BJ (cell line): ENCODE measurements at regions not wholly inside any gene's neighbourhood (a gene's known extent, or its start where the extent isn't known, plus 50 kb on each side); places are given as distances from the start of the nearest gene placed in this dataset.

Source experiments
- CTCF ChIA-PET: fragments of 350-600 bp; formaldehyde crosslinking; extraction: SDS; loops from one replicate; lab custom pipeline; 2021; ENCODE audit warnings: antibody characterized with exemption, inconsistent platforms; lab: Yijun Ruan, JAX
- POLR2A ChIA-PET: fragments of 300-600 bp; sonication (Branson Sonifier 250); formaldehyde crosslinking; extraction: SDS; loops from one replicate; lab custom pipeline; 2021; ENCODE audit warnings: antibody characterized with exemption; lab: Charles Lee
- DNase-seq: peaks from one replicate; pipeline ENCODE4 v3.0.0-alpha.2; 2011; ENCODE audit warnings: low read depth
- H3K27me3 ChIP-seq: 2 replicates; pipeline ENCODE4 v1.6.0; 2011; ENCODE audit warnings: low read length; ENCODE audit not compliant: control insufficient read depth, insufficient read depth
- H3K36me3 ChIP-seq: 2 replicates; pipeline ENCODE4 v1.5.1; 2011; ENCODE audit warnings: low read length; ENCODE audit not compliant: control insufficient read depth, insufficient read depth
- H3K4me3 ChIP-seq: 2 replicates; pipeline ENCODE4 v1.5.1; 2011; ENCODE audit warnings: low read depth, mild to moderate bottlenecking, control low read depth, low read length
- CTCF ChIP-seq: IDR thresholded peaks from 2 replicates; pipeline ENCODE4 v1.5.1; 2011; ENCODE audit warnings: low read depth, mild to moderate bottlenecking, control low read depth, inconsistent platforms, low read length, moderate library complexity; ENCODE audit not compliant: insufficient read depth

- H3K36me3 ChIP-seq: no peaks in the 10 kb centered on the region
- POLR2A ChIA-PET: no interaction called here
- no peak for TF ChIP-seq CTCF
- H3K27me3 ChIP-seq: no peaks in the 10 kb centered on the region; the same call in 1 of the 2 replicates
- CTCF ChIA-PET: no interaction called here
- no peak overlapping the region for H3K4me3 ChIP-seq
- no peak for DNase-seq
Measured at GRCh38 chr3:40992023-40992422, 207.3 kb upstream of the CTNNB1 start.

- ChIA-PET POLR2A (no interaction called here), CTCF (interaction anchor here (0.8 kb wide), 1 partner anchor 55 kb away, joined by 3 read pairs; no protein-coding TSS in a partner anchor)
- DNase-seq: no peak
- no peak overlapping the region for H3K4me3 ChIP-seq
- H3K36me3 ChIP-seq: no peaks in the 10 kb centered on the region
- no peaks in the 10 kb centered on the region; the same call in 1 of the 2 replicates for H3K27me3 ChIP-seq
- TF ChIP-seq CTCF: no peak
Measured at GRCh38 chr3:40994611-40995010, 204.7 kb upstream of the CTNNB1 start.

GRCh38 chr3:40995271-40995670 lies 204.0 kb upstream of the CTNNB1 start:
- POLR2A ChIA-PET: no interaction called here
- Histone ChIP-seq H3K27me3 (no peaks in the 10 kb centered on the region; the same call in 1 of the 2 replicates), H3K36me3 (no peaks in the 10 kb centered on the region), H3K4me3 (no peak overlapping the region)
- TF ChIP-seq CTCF: no peak
- CTCF ChIA-PET: interaction anchor here (0.8 kb wide), 1 partner anchor 56 kb away, joined by 3 read pairs; no protein-coding TSS in a partner anchor
- no peak for DNase-seq

- H3K36me3 ChIP-seq: no peaks in the 10 kb centered on the region
- no peak for TF ChIP-seq CTCF
- no peaks in the 10 kb centered on the region; the same call in 1 of the 2 replicates for H3K27me3 ChIP-seq
- DNase-seq: no peak
- no peak overlapping the region for H3K4me3 ChIP-seq
- CTCF ChIA-PET: no interaction called here
- POLR2A ChIA-PET: no interaction called here
Measured at GRCh38 chr3:40996382-40996781, 202.9 kb upstream of the CTNNB1 start.

- no peaks in the 10 kb centered on the region for H3K36me3 ChIP-seq
- H3K4me3 ChIP-seq: no peak overlapping the region
- ChIA-PET CTCF (no interaction called here), POLR2A (no interaction called here)
- H3K27me3 ChIP-seq: no peaks in the 10 kb centered on the region; the same call in 1 of the 2 replicates
- no peak for DNase-seq
- no peak for TF ChIP-seq CTCF
Measured at GRCh38 chr3:40996827-40997710, 202.2 kb upstream of the CTNNB1 start.
